GM13977 (cell line): ENCODE measurements at regions not wholly inside any gene's neighbourhood (a gene's known extent, or its start where the extent isn't known, plus 50 kb on each side); places are given as distances from the start of the nearest gene placed in this dataset.

Source experiments
- DNase-seq: peaks from one replicate; pipeline ENCODE4 v3.0.0; 2012; ENCODE audit warnings: low spot score
- in situ Hi-C: fragments of 300-500 bp; cut with MboI; formaldehyde crosslinking; loops from one replicate; pipeline ENCODE4 v1.12.0; 2022; ENCODE audit warnings: low sequenced_read_pairs, low pct_unique_long_range_greater_than_20kb, mixed read lengths, inconsistent platforms; ENCODE audit not compliant: unreplicated experiment
- TF ChIP-seq, protein P1 (sequence below): IDR thresholded peaks from 2 replicates; pipeline ENCODE4 v1.5.1; 2012; ENCODE audit warnings: mild to moderate bottlenecking, control low read depth; ENCODE audit not compliant: insufficient read depth; ENCODE audit errors: extremely low read depth, missing control alignments

DNA sequence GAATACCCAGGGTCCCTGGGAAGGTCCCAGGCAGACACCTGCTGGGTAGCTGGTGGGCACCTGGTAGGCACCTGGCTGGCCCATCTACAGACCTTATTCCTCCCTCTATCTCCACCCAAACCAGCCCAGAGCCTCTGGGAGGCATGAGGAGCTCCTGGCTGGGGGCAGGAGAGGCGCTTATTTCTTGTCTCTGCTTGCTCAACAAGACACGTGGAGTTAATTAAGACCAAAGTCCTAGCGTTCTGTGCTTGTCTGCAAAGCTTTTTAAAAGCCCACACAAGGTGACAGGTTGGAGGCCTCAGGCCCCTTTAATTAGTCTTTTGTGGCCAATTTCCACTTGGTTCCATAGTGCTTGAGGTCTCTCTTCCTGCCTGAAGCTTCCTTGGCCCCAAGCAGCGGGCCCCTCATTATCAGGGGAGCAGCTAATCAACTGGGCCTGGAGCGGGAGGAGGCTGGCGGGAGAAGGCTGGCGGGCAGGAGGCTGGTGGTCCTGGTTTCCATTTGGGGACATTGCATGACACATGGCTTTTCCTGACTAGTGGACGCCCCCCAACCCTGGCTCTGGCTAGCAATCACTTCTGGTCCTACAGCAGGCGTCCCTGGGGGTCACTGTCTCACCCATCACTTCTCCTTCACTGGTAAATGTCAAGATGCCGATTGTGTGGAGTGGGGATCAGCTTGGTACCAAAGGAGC lies 65.4 kb upstream of the HDAC4 start:
- in situ Hi-C loops = no loop called here
- TF ChIP-seq, protein P1, sequence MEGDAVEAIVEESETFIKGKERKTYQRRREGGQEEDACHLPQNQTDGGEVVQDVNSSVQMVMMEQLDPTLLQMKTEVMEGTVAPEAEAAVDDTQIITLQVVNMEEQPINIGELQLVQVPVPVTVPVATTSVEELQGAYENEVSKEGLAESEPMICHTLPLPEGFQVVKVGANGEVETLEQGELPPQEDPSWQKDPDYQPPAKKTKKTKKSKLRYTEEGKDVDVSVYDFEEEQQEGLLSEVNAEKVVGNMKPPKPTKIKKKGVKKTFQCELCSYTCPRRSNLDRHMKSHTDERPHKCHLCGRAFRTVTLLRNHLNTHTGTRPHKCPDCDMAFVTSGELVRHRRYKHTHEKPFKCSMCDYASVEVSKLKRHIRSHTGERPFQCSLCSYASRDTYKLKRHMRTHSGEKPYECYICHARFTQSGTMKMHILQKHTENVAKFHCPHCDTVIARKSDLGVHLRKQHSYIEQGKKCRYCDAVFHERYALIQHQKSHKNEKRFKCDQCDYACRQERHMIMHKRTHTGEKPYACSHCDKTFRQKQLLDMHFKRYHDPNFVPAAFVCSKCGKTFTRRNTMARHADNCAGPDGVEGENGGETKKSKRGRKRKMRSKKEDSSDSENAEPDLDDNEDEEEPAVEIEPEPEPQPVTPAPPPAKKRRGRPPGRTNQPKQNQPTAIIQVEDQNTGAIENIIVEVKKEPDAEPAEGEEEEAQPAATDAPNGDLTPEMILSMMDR = no peak
- no peak for DNase-seq

GRCh38 chr2:239465017-239466001 lies 64.5 kb upstream of the HDAC4 start:
- no peak for DNase-seq
- in situ Hi-C loops = no loop called here
- TF ChIP-seq, protein P1 = no peak

GRCh38 chr2:239464166-239465016 lies 63.6 kb upstream of the HDAC4 start:
- DNase-seq = no peak
- TF ChIP-seq, protein P1 = no peak
- in situ Hi-C loops = no loop called here

DNA sequence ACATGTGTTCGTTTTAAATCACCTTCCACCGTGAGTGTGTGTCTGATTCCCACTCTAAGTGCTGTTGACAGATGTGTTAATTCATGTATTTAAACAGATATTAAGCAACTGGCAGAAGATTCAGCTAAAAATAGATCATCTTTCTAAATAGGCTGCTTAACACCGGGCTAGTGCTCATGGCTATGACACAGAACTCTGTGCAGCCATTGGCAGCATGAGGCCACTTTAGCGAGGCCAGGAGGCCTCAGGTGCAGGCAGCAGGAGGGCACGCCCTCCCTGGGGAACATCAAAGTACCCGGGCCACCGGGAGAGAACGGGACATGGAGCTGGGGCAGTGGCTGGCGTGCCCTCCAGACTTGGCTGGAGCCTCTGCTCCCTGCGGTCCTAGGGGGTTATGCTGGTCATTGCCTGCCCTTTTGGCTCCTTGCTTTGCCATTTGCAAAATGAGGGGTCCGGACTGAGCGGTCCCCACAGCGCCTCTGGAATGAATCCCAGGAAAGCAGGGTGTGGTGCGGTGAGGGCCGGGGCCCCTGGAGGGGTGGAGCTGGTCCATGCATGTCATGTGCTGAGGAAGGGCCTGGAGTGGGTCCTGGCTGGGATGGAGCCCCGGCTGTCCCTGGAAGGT lies 62.8 kb upstream of the HDAC4 start:
- no peak for DNase-seq
- TF ChIP-seq, protein P1 = no peak
- in situ Hi-C loops = no loop called here

- TF ChIP-seq, protein P1 = no peak
- in situ Hi-C loops = no loop called here
- no peak for DNase-seq
Observed at GRCh38 chr2:239462671-239463506, 62.1 kb upstream of the HDAC4 start.
